Osteoblast (primary cell): ENCODE measurements at regions not wholly inside any gene's neighbourhood (a gene's known extent, or its start where the extent isn't known, plus 50 kb on each side); places are given as distances from the start of the nearest gene placed in this dataset.

Experiments
- DNase-seq: peaks from one replicate; pipeline ENCODE4 v3.0.0; 2011; ENCODE audit warnings: low spot score, mixed read lengths; ENCODE audit not compliant: insufficient read length; ENCODE audit errors: missing footprints
- H2AFZ ChIP-seq: 2 replicates; pipeline ENCODE4 v1.6.0; 2011; ENCODE audit warnings: mild to moderate bottlenecking, low read length
- H3K27ac ChIP-seq: 2 replicates; pipeline ENCODE4 v1.5.1; 2011; ENCODE audit warnings: mild to moderate bottlenecking, low read depth, low read length, moderate library complexity
- H3K27me3 ChIP-seq: 2 replicates; pipeline ENCODE4 v1.6.0; 2012; ENCODE audit warnings: mild to moderate bottlenecking, control low read depth, inconsistent platforms, low read length, moderate library complexity; ENCODE audit not compliant: insufficient read depth
- H3K36me3 ChIP-seq: 2 replicates; pipeline ENCODE4 v1.5.1; 2011; ENCODE audit warnings: mild to moderate bottlenecking, low read length, control low read depth, moderate library complexity; ENCODE audit not compliant: insufficient read depth
- H3K4me1 ChIP-seq: 2 replicates; pipeline ENCODE4 v1.5.1; 2011; ENCODE audit warnings: mild to moderate bottlenecking, low read length, control low read depth, moderate library complexity; ENCODE audit not compliant: insufficient read depth
- H3K4me2 ChIP-seq: 2 replicates; pipeline ENCODE4 v1.6.0; 2011; ENCODE audit warnings: mild to moderate bottlenecking, low read length; ENCODE audit not compliant: insufficient read depth
- H3K4me3 ChIP-seq: fragments of 200-600 bp; sonication (generic); 3 replicates; pipeline ENCODE4 v1.5.1; 2012; ENCODE audit warnings: mild to moderate bottlenecking, low read length, inconsistent platforms; ENCODE audit not compliant: insufficient read depth
- H3K79me2 ChIP-seq: 2 replicates; pipeline ENCODE4 v1.6.0; 2012; ENCODE audit warnings: mild to moderate bottlenecking, low read length, control low read depth, inconsistent platforms; ENCODE audit not compliant: insufficient read depth
- H3K9me3 ChIP-seq: 2 replicates; pipeline ENCODE4 v1.5.1; 2011; ENCODE audit warnings: low read depth, low read length, control low read depth
- H4K20me1 ChIP-seq: 2 replicates; pipeline ENCODE4 v1.6.0; 2012; ENCODE audit warnings: mild to moderate bottlenecking, low read length, control low read depth; ENCODE audit not compliant: insufficient read depth
- CTCF ChIP-seq: IDR thresholded peaks from 2 replicates; pipeline ENCODE4 v1.5.1; 2011; ENCODE audit warnings: mild to moderate bottlenecking, low read depth, low read length, moderate library complexity; ENCODE audit errors: extremely low read depth

GRCh38 chr11:90669094-90669493 lies 446.2 kb upstream of the CHORDC1 start:
- H3K79me2 ChIP-seq, result no peaks in the 10 kb centered on the region
- H3K4me2 ChIP-seq, result no peak overlapping the region
- no peak for DNase-seq
- H4K20me1 ChIP-seq, result no peaks in the 10 kb centered on the region
- no peaks in the 10 kb centered on the region for H3K4me1 ChIP-seq
- no peak overlapping the region for H3K27ac ChIP-seq
- H3K4me3 ChIP-seq, result no peak overlapping the region
- TF ChIP-seq CTCF, result no peak
- no peak overlapping the region for H2AFZ ChIP-seq
- H3K27me3 ChIP-seq, result no peaks in the 10 kb centered on the region
- H3K36me3 ChIP-seq, result no peaks in the 10 kb centered on the region
- H3K9me3 ChIP-seq, result no peaks in the 10 kb centered on the region

- no peak for TF ChIP-seq CTCF
- no peak overlapping the region for H3K4me2 ChIP-seq
- no peaks in the 10 kb centered on the region for H3K79me2 ChIP-seq
- no peaks in the 10 kb centered on the region for H3K27me3 ChIP-seq
- no peak overlapping the region for H3K27ac ChIP-seq
- no peaks in the 10 kb centered on the region for H4K20me1 ChIP-seq
- DNase-seq, result no peak
- H3K9me3 ChIP-seq, result no peaks in the 10 kb centered on the region
- H3K4me1 ChIP-seq, result no peaks in the 10 kb centered on the region
- H3K36me3 ChIP-seq, result no peaks in the 10 kb centered on the region
- H3K4me3 ChIP-seq, result no peak overlapping the region
- H2AFZ ChIP-seq, result no peak overlapping the region
These were observed 445.7 kb upstream of the CHORDC1 start for GRCh38 chr11:90668502-90668901.

- Histone ChIP-seq H4K20me1 (no peaks in the 10 kb centered on the region), H3K27ac (no peak overlapping the region), H3K79me2 (no peaks in the 10 kb centered on the region), H3K4me2 (no peak overlapping the region), H3K4me1 (no peaks in the 10 kb centered on the region), H2AFZ (no peak overlapping the region), H3K9me3 (no peaks in the 10 kb centered on the region), H3K27me3 (no peaks in the 10 kb centered on the region), H3K4me3 (no peak overlapping the region), H3K36me3 (no peaks in the 10 kb centered on the region)
- no peak for DNase-seq
- TF ChIP-seq CTCF, result no peak
These were observed 438.4 kb upstream of the CHORDC1 start for GRCh38 chr11:90661233-90661632.

- Histone ChIP-seq H3K27me3 (no peaks in the 10 kb centered on the region), H3K4me3 (no peak overlapping the region), H2AFZ (no peak overlapping the region), H3K4me2 (no peak overlapping the region), H3K27ac (no peak overlapping the region), H3K79me2 (no peaks in the 10 kb centered on the region), H4K20me1 (no peaks in the 10 kb centered on the region), H3K4me1 (no peaks in the 10 kb centered on the region), H3K36me3 (no peaks in the 10 kb centered on the region), H3K9me3 (peaks cover 2% of the 10 kb centered on the region)
- no peak for DNase-seq
- no peak for TF ChIP-seq CTCF
These were observed 433.3 kb upstream of the CHORDC1 start for GRCh38 chr11:90656171-90656570.
